CD4-positive, alpha-beta T cell (primary cell): ENCODE measurements at regions not wholly inside any gene's neighbourhood (a gene's known extent, or its start where the extent isn't known, plus 50 kb on each side); places are given as distances from the start of the nearest gene placed in this dataset.

Source experiments
- ATAC-seq: fragments of 200-7000 bp; cut with Tn5 transposase; one replicate; pipeline ENCODE4 v1.10.0; 2022; ENCODE audit warnings: mild to moderate bottlenecking; ENCODE audit not compliant: poor library complexity
- CTCF ChIA-PET: fragments of 350-600 bp; sonication (Branson Sonifier 250); formaldehyde crosslinking; loops from one replicate; lab custom pipeline; 2021; ENCODE audit warnings: antibody characterized with exemption, inconsistent platforms; lab: Charles Lee
- POLR2A ChIA-PET: fragments of 350-600 bp; sonication (Branson Sonifier 250); formaldehyde crosslinking; loops from one replicate; lab custom pipeline; 2021; ENCODE audit warnings: antibody characterized with exemption, inconsistent platforms; lab: Charles Lee
- DNase-seq, 14 experiments: peaks; one replicate each; pipeline ENCODE4 v3.0.0-alpha.2; 2013 to 2020; ENCODE audit warnings: mixed read lengths in 2 of 14
- H3K27ac ChIP-seq, 2 donors: one replicate each; pipeline versions ENCODE4 v1.5.1 to v1.7.0; 2013; ENCODE audit warnings: low read length in 2 of 2, low read depth in 1 of 2, mild to moderate bottlenecking in 1 of 2
- H3K27me3 ChIP-seq, 2 experiments: 1 replicate in 1 of 2; 2 replicates in 1 of 2; pipeline versions ENCODE4 v1.6.1 to v1.7.0; 2013; ENCODE audit warnings: low read length in 2 of 2, control low read depth in 1 of 2, mild to moderate bottlenecking in 1 of 2, moderate library complexity in 1 of 2; ENCODE audit not compliant: insufficient read depth in 2 of 2, control insufficient read depth in 1 of 2
- H3K36me3 ChIP-seq: one replicate; pipeline ENCODE4 v1.6.1; 2013; ENCODE audit warnings: low read length, control low read depth; ENCODE audit not compliant: insufficient read depth
- H3K4me1 ChIP-seq: one replicate; pipeline ENCODE4 v1.6.1; 2013; ENCODE audit warnings: low read length, control low read depth; ENCODE audit not compliant: insufficient read depth
- H3K4me3 ChIP-seq: one replicate; pipeline ENCODE4 v1.5.1; 2013; ENCODE audit warnings: mild to moderate bottlenecking, low read length, moderate library complexity
- H3K9me3 ChIP-seq, 2 experiments: 1 replicate in 1 of 2; 2 replicates in 1 of 2; pipeline versions ENCODE4 v1.6.1 to v1.7.0; 2013; ENCODE audit warnings: low read length in 2 of 2, mild to moderate bottlenecking in 2 of 2, control low read depth in 1 of 2, moderate library complexity in 1 of 2; ENCODE audit not compliant: control insufficient read depth in 1 of 2, insufficient read depth in 1 of 2
- H3K27ac Mint-ChIP-seq: one replicate; pipeline ENCODE4 v1.8.0; 2020; ENCODE audit warnings: mixed read lengths
- H3K27me3 Mint-ChIP-seq: one replicate; pipeline ENCODE4 v1.8.0; 2021; ENCODE audit warnings: mixed read lengths
- H3K36me3 Mint-ChIP-seq: one replicate; pipeline ENCODE4 v1.8.0; 2021; ENCODE audit warnings: low read depth, mixed read lengths
- H3K4me1 Mint-ChIP-seq: one replicate; pipeline ENCODE4 v1.8.0; 2021; ENCODE audit warnings: low read depth, mixed read lengths
- H3K4me3 Mint-ChIP-seq: one replicate; pipeline ENCODE4 v1.8.0; 2020; ENCODE audit warnings: mild to moderate bottlenecking, mixed read lengths
- H3K9me3 Mint-ChIP-seq: one replicate; pipeline ENCODE4 v1.8.0; 2020; ENCODE audit warnings: mixed read lengths
- intact Hi-C, 2 experiments: fragments of 100-400 bp; cut with DNase I in 1 of 2; cut with micrococcal nuclease in 1 of 2; formaldehyde crosslinking; loops; one replicate each; pipeline versions ENCODE4 v1.15.1 to v1.9.0; 2023 to 2025; cut with DNase I, micrococcal nuclease
- TF ChIP-seq, protein P1 (sequence below): fragments of 200-600 bp; IDR thresholded peaks from one replicate; pipeline ENCODE4 v1.8.0; 2022; ENCODE audit warnings: antibody characterized with exemption, mild to moderate bottlenecking

- no peak for DNase-seq
- TF ChIP-seq, protein P1, sequence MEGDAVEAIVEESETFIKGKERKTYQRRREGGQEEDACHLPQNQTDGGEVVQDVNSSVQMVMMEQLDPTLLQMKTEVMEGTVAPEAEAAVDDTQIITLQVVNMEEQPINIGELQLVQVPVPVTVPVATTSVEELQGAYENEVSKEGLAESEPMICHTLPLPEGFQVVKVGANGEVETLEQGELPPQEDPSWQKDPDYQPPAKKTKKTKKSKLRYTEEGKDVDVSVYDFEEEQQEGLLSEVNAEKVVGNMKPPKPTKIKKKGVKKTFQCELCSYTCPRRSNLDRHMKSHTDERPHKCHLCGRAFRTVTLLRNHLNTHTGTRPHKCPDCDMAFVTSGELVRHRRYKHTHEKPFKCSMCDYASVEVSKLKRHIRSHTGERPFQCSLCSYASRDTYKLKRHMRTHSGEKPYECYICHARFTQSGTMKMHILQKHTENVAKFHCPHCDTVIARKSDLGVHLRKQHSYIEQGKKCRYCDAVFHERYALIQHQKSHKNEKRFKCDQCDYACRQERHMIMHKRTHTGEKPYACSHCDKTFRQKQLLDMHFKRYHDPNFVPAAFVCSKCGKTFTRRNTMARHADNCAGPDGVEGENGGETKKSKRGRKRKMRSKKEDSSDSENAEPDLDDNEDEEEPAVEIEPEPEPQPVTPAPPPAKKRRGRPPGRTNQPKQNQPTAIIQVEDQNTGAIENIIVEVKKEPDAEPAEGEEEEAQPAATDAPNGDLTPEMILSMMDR: no peak
- H3K4me1 Mint-ChIP-seq: no peaks in the 10 kb centered on the region
- intact Hi-C loops: no loop called here
- H3K4me3 Mint-ChIP-seq: no peak overlapping the region
- H3K36me3 Mint-ChIP-seq: no peaks in the 10 kb centered on the region
- ATAC-seq: no peak
- H3K4me1 ChIP-seq: no peaks in the 10 kb centered on the region
- ChIA-PET CTCF (no interaction called here), POLR2A (no interaction called here)
- no peak overlapping the region for H3K27ac Mint-ChIP-seq
- H3K27me3 ChIP-seq: no peaks in the 10 kb centered on the region
- H3K27me3 Mint-ChIP-seq: no peaks in the 10 kb centered on the region
- H3K9me3 Mint-ChIP-seq: no peaks in the 10 kb centered on the region
- no peaks in the 10 kb centered on the region for H3K36me3 ChIP-seq
- peaks cover 0 to 3% of the 10 kb centered on the region in 2 experiments for H3K9me3 ChIP-seq
- H3K4me3 ChIP-seq: no peak overlapping the region
- no peak overlapping the region for H3K27ac ChIP-seq
These were observed 435.6 kb upstream of the ONECUT1 start for GRCh38 chr15:53225781-53226180.

DNA sequence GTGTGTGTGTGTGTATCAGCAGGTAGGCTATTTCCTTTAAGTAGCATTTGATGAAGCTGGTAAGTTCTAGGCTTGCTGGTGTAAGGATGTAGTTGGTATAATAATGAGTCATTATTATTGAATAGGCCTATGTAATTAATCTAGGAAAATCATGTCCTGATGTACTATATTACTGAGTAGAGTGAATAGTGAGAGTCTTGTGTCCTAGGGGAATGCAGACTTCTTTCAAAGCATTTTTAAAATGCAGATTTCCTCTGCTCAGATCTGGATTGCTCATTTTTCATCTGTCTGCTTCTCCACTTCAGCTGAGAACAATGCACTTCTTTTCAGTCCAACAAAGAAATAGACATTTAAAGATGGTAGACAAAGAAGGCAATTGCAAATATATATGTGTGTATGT is 434.2 kb upstream of the ONECUT1 start:
- CTCF ChIA-PET: no interaction called here
- Mint-ChIP-seq H3K36me3 (no peaks in the 10 kb centered on the region), H3K9me3 (no peaks in the 10 kb centered on the region), H3K4me1 (no peaks in the 10 kb centered on the region), H3K27me3 (no peaks in the 10 kb centered on the region), H3K4me3 (no peak overlapping the region), H3K27ac (no peak overlapping the region)
- intact Hi-C loops: no loop called here
- POLR2A ChIA-PET: no interaction called here
- TF ChIP-seq, protein P1: no peak
- no peaks in the 10 kb centered on the region for H3K36me3 ChIP-seq
- no peaks in the 10 kb centered on the region for H3K4me1 ChIP-seq
- no peak overlapping the region for H3K27ac ChIP-seq
- no peaks in the 10 kb centered on the region for H3K27me3 ChIP-seq
- DNase-seq (no peak), ATAC-seq (no peak)
- no peak overlapping the region for H3K4me3 ChIP-seq
- peaks cover 0 to 3% of the 10 kb centered on the region in 2 experiments for H3K9me3 ChIP-seq

- H3K4me3 Mint-ChIP-seq: no peak overlapping the region
- ATAC-seq: no peak
- TF ChIP-seq, protein P1: no peak
- Histone ChIP-seq H3K27me3 (no peaks in the 10 kb centered on the region), H3K4me3 (no peak overlapping the region), H3K36me3 (no peaks in the 10 kb centered on the region), H3K9me3 (peaks cover 0 to 3% of the 10 kb centered on the region in 2 experiments), H3K4me1 (no peaks in the 10 kb centered on the region), H3K27ac (no peak overlapping the region)
- DNase-seq: no peak
- intact Hi-C loops: no loop called here
- CTCF ChIA-PET: no interaction called here
- no peaks in the 10 kb centered on the region for H3K27me3 Mint-ChIP-seq
- POLR2A ChIA-PET: no interaction called here
- H3K4me1 Mint-ChIP-seq: no peaks in the 10 kb centered on the region
- no peaks in the 10 kb centered on the region for H3K9me3 Mint-ChIP-seq
- no peak overlapping the region for H3K27ac Mint-ChIP-seq
- no peaks in the 10 kb centered on the region for H3K36me3 Mint-ChIP-seq
These were observed 433.7 kb upstream of the ONECUT1 start for GRCh38 chr15:53223815-53224214.
